H1 (cell line): ENCODE measurements at regions not wholly inside any gene's neighbourhood (a gene's known extent, or its start where the extent isn't known, plus 50 kb on each side); places are given as distances from the start of the nearest gene placed in this dataset.

Source experiments
- CHD7 ChIP-seq: fragments of 300-600 bp; sonication (generic); IDR thresholded peaks from 2 replicates; pipeline ENCODE4 v1.7.1; 2012; ENCODE audit warnings: low read length, moderate library complexity, mild to moderate bottlenecking, inconsistent platforms; ENCODE audit not compliant: insufficient replicate concordance

DNA sequence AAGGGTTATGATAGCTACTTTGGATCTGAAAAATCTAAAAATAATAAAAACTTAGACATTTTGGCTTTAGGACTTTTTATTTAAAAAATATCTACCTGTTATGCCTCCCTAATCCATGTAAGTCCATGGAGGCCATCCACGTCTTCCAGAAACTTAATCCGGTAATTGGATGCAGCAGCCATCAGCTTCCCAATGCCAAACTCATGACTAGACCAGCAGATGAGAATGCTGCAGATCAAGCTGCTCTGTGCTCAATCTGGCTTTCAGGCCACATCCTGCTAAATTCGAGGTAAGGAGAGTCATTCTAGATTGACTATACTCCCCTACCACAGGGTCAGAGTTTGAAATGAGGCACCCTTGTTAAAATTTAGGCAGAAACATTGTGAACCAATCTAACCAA, 168.5 kb upstream of the TCERG1L start (continued):
- TF ChIP-seq CHD7, result no peak
